GM23338 (cell line): ENCODE measurements at regions not wholly inside any gene's neighbourhood (a gene's known extent, or its start where the extent isn't known, plus 50 kb on each side); places are given as distances from the start of the nearest gene placed in this dataset.

ENCODE experiments used
- CREB1 ChIP-seq: fragments of 250-450 bp; sonication (Bioruptor Pico); IDR thresholded peaks from 2 replicates; pipeline ENCODE4 v1.5.0; 2020; ENCODE audit warnings: low read depth, mild to moderate bottlenecking, moderate library complexity
- EZH2 ChIP-seq: fragments of 200-600 bp; sonication (generic); IDR thresholded peaks from one replicate; pipeline ENCODE4 v1.8.0; 2017; ENCODE audit warnings: antibody characterized with exemption, mild to moderate bottlenecking, low read depth; ENCODE audit not compliant: unreplicated experiment
- EZH2phosphoT487 ChIP-seq: fragments of 200-600 bp; sonication (generic); IDR thresholded peaks from one replicate; pipeline ENCODE4 v1.8.1; 2018; ENCODE audit warnings: antibody characterized with exemption; ENCODE audit not compliant: unreplicated experiment
- JUNB ChIP-seq: IDR thresholded peaks from one replicate; pipeline ENCODE4 v1.6.1; 2016; ENCODE audit warnings: antibody characterized with exemption; ENCODE audit not compliant: unreplicated experiment
- NANOG ChIP-seq: IDR thresholded peaks from 2 replicates; pipeline ENCODE4 v1.6.1; 2016; ENCODE audit warnings: antibody characterized with exemption, borderline replicate concordance
- POLR2AphosphoS5 ChIP-seq: IDR thresholded peaks from 2 replicates; pipeline ENCODE4 v1.6.1; 2016; ENCODE audit warnings: antibody characterized with exemption, low read depth
- STAT1 ChIP-seq: IDR thresholded peaks from one replicate; pipeline ENCODE4 v1.6.1; 2016; ENCODE audit warnings: antibody characterized with exemption; ENCODE audit not compliant: unreplicated experiment
- ZNF114 ChIP-seq: fragments of 250-450 bp; sonication (Bioruptor Pico); IDR thresholded peaks from 2 replicates; pipeline ENCODE4 v1.5.0; 2020; ENCODE audit warnings: mild to moderate bottlenecking, moderate library complexity
- ZNF331 ChIP-seq: fragments of 250-450 bp; sonication (Bioruptor Pico); IDR thresholded peaks from 2 replicates; pipeline ENCODE4 v1.5.0; 2020; ENCODE audit warnings: low read depth, mild to moderate bottlenecking, moderate library complexity
- TF ChIP-seq, protein P1 (sequence below), 2 experiments: fragments of 200-600 bp in 1 of 2; sonication (generic) in 1 of 2; conservative IDR thresholded peaks; 2 replicates each; pipeline versions ENCODE4 v1.5.1 to v1.6.1; 2016 to 2017; ENCODE audit warnings: antibody characterized with exemption in 2 of 2, low read depth in 2 of 2, mild to moderate bottlenecking in 2 of 2, moderate library complexity in 1 of 2
- TF ChIP-seq, protein P2 (sequence below): IDR thresholded peaks from one replicate; pipeline ENCODE4 v1.6.1; 2018; ENCODE audit warnings: antibody characterized with exemption; ENCODE audit not compliant: unreplicated experiment
- TF ChIP-seq, protein P3 (sequence below): IDR thresholded peaks from 2 replicates; pipeline ENCODE4 v1.6.1; 2016; ENCODE audit warnings: antibody characterized with exemption

DNA sequence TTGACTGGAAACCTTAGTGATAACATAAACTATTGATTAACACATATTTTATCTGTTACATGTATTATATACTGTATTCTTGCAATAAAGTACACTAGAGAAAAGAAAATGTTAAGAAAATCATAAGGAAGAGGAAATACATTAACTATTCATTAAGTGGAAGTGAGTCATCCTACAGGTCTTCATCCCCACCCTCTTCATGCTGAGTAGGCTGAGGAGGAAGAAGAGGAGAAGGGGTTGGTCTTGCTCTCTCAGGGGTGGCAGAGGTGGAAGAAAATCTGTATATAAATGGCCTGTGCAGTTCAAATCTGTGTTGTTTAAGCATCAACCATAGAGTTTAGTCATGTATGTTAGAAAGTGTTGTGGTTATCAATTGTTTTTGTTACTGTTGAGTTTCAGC is 66.1 kb upstream of the CHODL start:
- TF ChIP-seq, protein P1, sequence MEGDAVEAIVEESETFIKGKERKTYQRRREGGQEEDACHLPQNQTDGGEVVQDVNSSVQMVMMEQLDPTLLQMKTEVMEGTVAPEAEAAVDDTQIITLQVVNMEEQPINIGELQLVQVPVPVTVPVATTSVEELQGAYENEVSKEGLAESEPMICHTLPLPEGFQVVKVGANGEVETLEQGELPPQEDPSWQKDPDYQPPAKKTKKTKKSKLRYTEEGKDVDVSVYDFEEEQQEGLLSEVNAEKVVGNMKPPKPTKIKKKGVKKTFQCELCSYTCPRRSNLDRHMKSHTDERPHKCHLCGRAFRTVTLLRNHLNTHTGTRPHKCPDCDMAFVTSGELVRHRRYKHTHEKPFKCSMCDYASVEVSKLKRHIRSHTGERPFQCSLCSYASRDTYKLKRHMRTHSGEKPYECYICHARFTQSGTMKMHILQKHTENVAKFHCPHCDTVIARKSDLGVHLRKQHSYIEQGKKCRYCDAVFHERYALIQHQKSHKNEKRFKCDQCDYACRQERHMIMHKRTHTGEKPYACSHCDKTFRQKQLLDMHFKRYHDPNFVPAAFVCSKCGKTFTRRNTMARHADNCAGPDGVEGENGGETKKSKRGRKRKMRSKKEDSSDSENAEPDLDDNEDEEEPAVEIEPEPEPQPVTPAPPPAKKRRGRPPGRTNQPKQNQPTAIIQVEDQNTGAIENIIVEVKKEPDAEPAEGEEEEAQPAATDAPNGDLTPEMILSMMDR (conservative IDR thresholded peaks at IDR 0.05; ENCODE audit: low read depth in 2 of 2) = no peak
- no peak for TF ChIP-seq EZH2phosphoT487
- TF ChIP-seq POLR2AphosphoS5 = no peak
- TF ChIP-seq NANOG = no peak
- TF ChIP-seq, protein P2, sequence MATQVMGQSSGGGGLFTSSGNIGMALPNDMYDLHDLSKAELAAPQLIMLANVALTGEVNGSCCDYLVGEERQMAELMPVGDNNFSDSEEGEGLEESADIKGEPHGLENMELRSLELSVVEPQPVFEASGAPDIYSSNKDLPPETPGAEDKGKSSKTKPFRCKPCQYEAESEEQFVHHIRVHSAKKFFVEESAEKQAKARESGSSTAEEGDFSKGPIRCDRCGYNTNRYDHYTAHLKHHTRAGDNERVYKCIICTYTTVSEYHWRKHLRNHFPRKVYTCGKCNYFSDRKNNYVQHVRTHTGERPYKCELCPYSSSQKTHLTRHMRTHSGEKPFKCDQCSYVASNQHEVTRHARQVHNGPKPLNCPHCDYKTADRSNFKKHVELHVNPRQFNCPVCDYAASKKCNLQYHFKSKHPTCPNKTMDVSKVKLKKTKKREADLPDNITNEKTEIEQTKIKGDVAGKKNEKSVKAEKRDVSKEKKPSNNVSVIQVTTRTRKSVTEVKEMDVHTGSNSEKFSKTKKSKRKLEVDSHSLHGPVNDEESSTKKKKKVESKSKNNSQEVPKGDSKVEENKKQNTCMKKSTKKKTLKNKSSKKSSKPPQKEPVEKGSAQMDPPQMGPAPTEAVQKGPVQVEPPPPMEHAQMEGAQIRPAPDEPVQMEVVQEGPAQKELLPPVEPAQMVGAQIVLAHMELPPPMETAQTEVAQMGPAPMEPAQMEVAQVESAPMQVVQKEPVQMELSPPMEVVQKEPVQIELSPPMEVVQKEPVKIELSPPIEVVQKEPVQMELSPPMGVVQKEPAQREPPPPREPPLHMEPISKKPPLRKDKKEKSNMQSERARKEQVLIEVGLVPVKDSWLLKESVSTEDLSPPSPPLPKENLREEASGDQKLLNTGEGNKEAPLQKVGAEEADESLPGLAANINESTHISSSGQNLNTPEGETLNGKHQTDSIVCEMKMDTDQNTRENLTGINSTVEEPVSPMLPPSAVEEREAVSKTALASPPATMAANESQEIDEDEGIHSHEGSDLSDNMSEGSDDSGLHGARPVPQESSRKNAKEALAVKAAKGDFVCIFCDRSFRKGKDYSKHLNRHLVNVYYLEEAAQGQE = no peak
- no peak for TF ChIP-seq JUNB
- TF ChIP-seq EZH2 = no peak
- no peak for TF ChIP-seq STAT1
- no peak for TF ChIP-seq ZNF114 (CRISPR knock-in tag)
- no peak for TF ChIP-seq ZNF331 (CRISPR knock-in tag)
- TF ChIP-seq CREB1 (CRISPR knock-in tag) = no peak
- TF ChIP-seq, protein P3, sequence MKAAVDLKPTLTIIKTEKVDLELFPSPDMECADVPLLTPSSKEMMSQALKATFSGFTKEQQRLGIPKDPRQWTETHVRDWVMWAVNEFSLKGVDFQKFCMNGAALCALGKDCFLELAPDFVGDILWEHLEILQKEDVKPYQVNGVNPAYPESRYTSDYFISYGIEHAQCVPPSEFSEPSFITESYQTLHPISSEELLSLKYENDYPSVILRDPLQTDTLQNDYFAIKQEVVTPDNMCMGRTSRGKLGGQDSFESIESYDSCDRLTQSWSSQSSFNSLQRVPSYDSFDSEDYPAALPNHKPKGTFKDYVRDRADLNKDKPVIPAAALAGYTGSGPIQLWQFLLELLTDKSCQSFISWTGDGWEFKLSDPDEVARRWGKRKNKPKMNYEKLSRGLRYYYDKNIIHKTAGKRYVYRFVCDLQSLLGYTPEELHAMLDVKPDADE = no peak
